Activated T-cell treated with anti-CD3 and anti-CD28 coated beads, Interleukin-2, amount 50 U/mL, for 4 hours (primary cell): ENCODE measurements at regions not wholly inside any gene's neighbourhood (a gene's known extent, or its start where the extent isn't known, plus 50 kb on each side); places are given as distances from the start of the nearest gene placed in this dataset.

Experiments used
- ATAC-seq, 2 donors: fragments of 200-7000 bp; cut with Tn5 transposase; one replicate each; pipeline ENCODE4 v1.10.0; 2021
- DNase-seq: peaks from one replicate; pipeline ENCODE4 v3.0.0-alpha.2; 2020
- H3K27me3 Mint-ChIP-seq: one replicate; pipeline ENCODE4 v1.8.0; 2021; ENCODE audit warnings: low read depth, mixed read lengths
- H3K36me3 Mint-ChIP-seq: one replicate; pipeline ENCODE4 v1.8.0; 2022; ENCODE audit warnings: mixed read lengths; ENCODE audit not compliant: insufficient read depth
- H3K4me1 Mint-ChIP-seq: one replicate; pipeline ENCODE4 v1.8.0; 2021; ENCODE audit warnings: low read depth, mixed read lengths
- H3K4me3 Mint-ChIP-seq: one replicate; pipeline ENCODE4 v1.8.0; 2021; ENCODE audit warnings: mild to moderate bottlenecking, moderate library complexity, mixed read lengths
- H3K9me3 Mint-ChIP-seq: one replicate; pipeline ENCODE4 v1.8.0; 2021; ENCODE audit warnings: mixed read lengths

- H3K4me1 Mint-ChIP-seq, result no peaks in the 10 kb centered on the region
- no peak for DNase-seq
- H3K27me3 Mint-ChIP-seq, result no peaks in the 10 kb centered on the region
- ATAC-seq, result no peak
- no peak overlapping the region for H3K4me3 Mint-ChIP-seq
- no peaks in the 10 kb centered on the region for H3K36me3 Mint-ChIP-seq
- no peaks in the 10 kb centered on the region for H3K9me3 Mint-ChIP-seq
Observed at GRCh38 chr7:94272821-94273583, 121.7 kb upstream of the COL1A2 start.

GRCh38 chr7:94274828-94275227 lies 119.9 kb upstream of the COL1A2 start:
- no peaks in the 10 kb centered on the region for H3K9me3 Mint-ChIP-seq
- H3K4me3 Mint-ChIP-seq, result no peak overlapping the region
- no peaks in the 10 kb centered on the region for H3K36me3 Mint-ChIP-seq
- H3K4me1 Mint-ChIP-seq, result no peaks in the 10 kb centered on the region
- H3K27me3 Mint-ChIP-seq, result no peaks in the 10 kb centered on the region
- DNase-seq (no peak), ATAC-seq (peak in 1 of 2 donors; percentile 54)

- no peaks in the 10 kb centered on the region for H3K36me3 Mint-ChIP-seq
- no peak for ATAC-seq
- no peak for DNase-seq
- no peaks in the 10 kb centered on the region for H3K27me3 Mint-ChIP-seq
- no peak overlapping the region for H3K4me3 Mint-ChIP-seq
- no peaks in the 10 kb centered on the region for H3K4me1 Mint-ChIP-seq
- H3K9me3 Mint-ChIP-seq, result no peaks in the 10 kb centered on the region
Observed at GRCh38 chr7:94276027-94276426, 118.7 kb upstream of the COL1A2 start.

GRCh38 chr7:94276795-94277194 lies 117.9 kb upstream of the COL1A2 start:
- ATAC-seq, result no peak
- no peak for DNase-seq
- H3K27me3 Mint-ChIP-seq, result no peaks in the 10 kb centered on the region
- no peak overlapping the region for H3K4me3 Mint-ChIP-seq
- no peaks in the 10 kb centered on the region for H3K36me3 Mint-ChIP-seq
- H3K9me3 Mint-ChIP-seq, result no peaks in the 10 kb centered on the region
- H3K4me1 Mint-ChIP-seq, result no peaks in the 10 kb centered on the region

- Mint-ChIP-seq H3K4me1 (no peaks in the 10 kb centered on the region), H3K27me3 (peaks cover 2% of the 10 kb centered on the region), H3K36me3 (no peaks in the 10 kb centered on the region), H3K9me3 (no peaks in the 10 kb centered on the region), H3K4me3 (no peak overlapping the region)
- no peak for DNase-seq
- no peak for ATAC-seq
Observed at GRCh38 chr7:94277236-94277635, 117.5 kb upstream of the COL1A2 start.

DNA sequence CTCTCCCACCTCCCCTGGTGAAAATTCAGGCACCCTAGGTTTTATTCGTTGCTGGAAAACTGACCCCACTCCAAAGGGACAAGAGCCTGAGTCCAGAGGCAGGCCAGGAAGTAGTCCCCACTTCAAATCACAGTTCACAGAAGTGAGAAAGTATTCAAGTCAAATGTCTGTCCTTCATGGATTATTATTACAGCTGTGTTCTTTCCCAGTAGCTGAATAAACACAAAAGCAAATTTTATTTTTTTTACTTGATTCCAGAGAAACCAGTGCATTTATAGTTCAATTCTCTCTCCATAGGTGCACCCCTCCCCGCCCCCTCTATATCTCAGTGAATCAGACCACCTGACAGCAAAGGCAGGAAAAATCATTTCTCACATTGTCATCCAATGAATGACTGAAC lies 113.8 kb upstream of the COL1A2 start:
- no peaks in the 10 kb centered on the region for H3K4me1 Mint-ChIP-seq
- H3K9me3 Mint-ChIP-seq, result no peaks in the 10 kb centered on the region
- no peaks in the 10 kb centered on the region for H3K36me3 Mint-ChIP-seq
- DNase-seq (no peak), ATAC-seq (no peak)
- peaks cover 3% of the 10 kb centered on the region for H3K27me3 Mint-ChIP-seq
- H3K4me3 Mint-ChIP-seq, result no peak overlapping the region

- Mint-ChIP-seq H3K9me3 (no peaks in the 10 kb centered on the region), H3K4me3 (no peak overlapping the region), H3K4me1 (no peaks in the 10 kb centered on the region), H3K27me3 (peaks cover 3% of the 10 kb centered on the region), H3K36me3 (no peaks in the 10 kb centered on the region)
- no peak for ATAC-seq
- DNase-seq, result no peak
Observed at GRCh38 chr7:94284104-94284503, 110.6 kb upstream of the COL1A2 start.

DNA sequence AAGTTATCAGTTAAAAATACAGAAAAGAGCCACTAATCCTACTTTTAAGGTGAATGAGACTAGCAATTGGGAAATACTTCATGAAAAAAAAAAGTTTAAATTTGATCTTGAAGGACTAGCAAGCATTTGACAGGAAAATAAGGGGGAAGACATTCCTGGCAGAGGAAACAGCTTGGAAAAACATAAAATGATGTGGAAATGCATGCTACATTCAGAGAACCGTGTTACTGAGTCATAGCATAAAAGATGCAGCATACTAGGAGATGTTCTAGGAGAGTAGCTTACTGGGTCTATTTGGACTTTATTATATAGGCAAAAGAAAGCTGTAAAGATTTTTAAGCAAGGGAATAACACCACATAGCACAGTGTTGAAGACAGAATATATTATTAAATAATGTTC lies 108.6 kb upstream of the COL1A2 start:
- no peaks in the 10 kb centered on the region for H3K36me3 Mint-ChIP-seq
- no peak for DNase-seq
- H3K27me3 Mint-ChIP-seq, result peaks cover 3% of the 10 kb centered on the region
- no peaks in the 10 kb centered on the region for H3K4me1 Mint-ChIP-seq
- no peaks in the 10 kb centered on the region for H3K9me3 Mint-ChIP-seq
- no peak overlapping the region for H3K4me3 Mint-ChIP-seq
- ATAC-seq, result no peak

DNA sequence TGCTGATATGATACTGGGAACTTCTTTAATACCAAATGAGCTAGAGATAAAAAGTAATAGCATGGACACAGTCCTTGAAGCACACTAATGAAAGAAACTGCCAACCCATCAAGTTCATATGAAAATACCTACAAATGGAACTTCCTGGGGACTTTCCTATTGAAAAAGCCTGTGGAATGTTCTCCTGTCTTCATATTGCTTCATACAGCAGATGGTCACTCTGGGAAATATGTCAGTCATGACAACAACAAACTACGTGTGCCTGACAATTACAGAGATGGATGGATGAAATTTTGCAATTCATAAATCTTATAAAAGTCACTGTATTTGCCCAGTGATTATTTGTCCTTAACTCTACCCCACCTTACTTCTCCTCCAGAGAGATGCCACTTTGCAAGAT lies 106.6 kb upstream of the COL1A2 start:
- Mint-ChIP-seq H3K9me3 (no peaks in the 10 kb centered on the region), H3K27me3 (peaks cover 4% of the 10 kb centered on the region), H3K4me1 (no peaks in the 10 kb centered on the region), H3K36me3 (no peaks in the 10 kb centered on the region), H3K4me3 (no peak overlapping the region)
- DNase-seq (no peak), ATAC-seq (no peak)

DNA sequence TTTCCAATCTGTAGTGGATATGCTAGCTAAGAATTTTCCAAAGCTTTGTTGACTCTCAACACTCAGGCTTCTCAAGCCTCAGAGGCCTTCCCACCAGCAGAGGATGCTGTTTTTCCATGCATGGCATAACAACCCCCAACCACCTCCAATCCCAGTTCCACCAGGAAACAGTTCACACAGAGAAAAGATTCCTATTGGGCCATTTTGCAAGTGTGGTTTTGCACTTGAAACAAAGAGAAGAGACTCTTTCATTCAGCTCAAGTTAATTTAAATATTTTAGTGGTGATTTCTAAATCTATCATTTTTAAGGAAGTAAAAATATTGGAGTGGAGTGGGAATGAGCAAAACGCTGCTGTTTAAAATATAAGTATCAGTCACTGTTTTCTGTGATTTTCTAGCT lies 105.6 kb upstream of the COL1A2 start:
- peaks cover 4% of the 10 kb centered on the region for H3K27me3 Mint-ChIP-seq
- H3K4me1 Mint-ChIP-seq, result no peaks in the 10 kb centered on the region
- H3K36me3 Mint-ChIP-seq, result no peaks in the 10 kb centered on the region
- DNase-seq (no peak), ATAC-seq (no peak)
- H3K9me3 Mint-ChIP-seq, result no peaks in the 10 kb centered on the region
- H3K4me3 Mint-ChIP-seq, result no peak overlapping the region

DNA sequence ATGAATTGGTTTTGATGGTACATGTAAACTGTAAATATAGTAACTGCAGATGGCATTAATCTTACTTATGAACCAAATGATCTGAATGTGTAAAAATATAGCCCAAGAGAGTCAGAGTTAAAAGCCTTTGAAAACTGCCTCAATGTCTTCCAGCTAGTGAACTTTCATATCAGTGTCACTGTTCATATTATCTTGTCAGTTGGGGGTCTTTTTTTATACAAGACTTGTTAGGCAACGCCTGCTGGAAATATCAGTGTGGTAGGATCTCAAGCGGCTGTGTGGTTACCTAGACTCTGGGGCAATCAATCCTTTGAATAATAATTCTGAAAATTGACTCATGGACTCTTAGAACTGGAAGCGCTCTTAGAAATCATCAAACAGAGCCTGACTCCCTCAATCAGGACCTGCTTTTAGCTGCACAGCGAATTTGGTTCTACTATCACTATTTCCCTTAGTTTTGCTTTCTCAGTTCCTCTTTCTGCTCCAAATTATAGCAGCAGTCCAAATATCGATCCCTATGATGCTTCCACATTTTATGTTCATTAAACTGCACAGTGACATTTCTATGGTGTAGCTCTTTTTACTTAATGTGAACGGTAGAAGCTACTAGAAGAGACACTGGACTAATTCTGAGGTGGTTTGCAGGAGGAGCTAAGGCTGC lies 100.1 kb upstream of the COL1A2 start:
- Mint-ChIP-seq H3K36me3 (no peaks in the 10 kb centered on the region), H3K4me3 (no peak overlapping the region), H3K9me3 (no peaks in the 10 kb centered on the region), H3K27me3 (peaks cover 7% of the 10 kb centered on the region), H3K4me1 (no peaks in the 10 kb centered on the region)
- no peak for DNase-seq
- no peak for ATAC-seq

- Mint-ChIP-seq H3K4me3 (no peak overlapping the region), H3K36me3 (no peaks in the 10 kb centered on the region), H3K9me3 (no peaks in the 10 kb centered on the region), H3K27me3 (peaks cover 7% of the 10 kb centered on the region), H3K4me1 (no peaks in the 10 kb centered on the region)
- ATAC-seq (no peak), DNase-seq (no peak)
Observed at GRCh38 chr7:94295850-94296249, 98.8 kb upstream of the COL1A2 start.

DNA sequence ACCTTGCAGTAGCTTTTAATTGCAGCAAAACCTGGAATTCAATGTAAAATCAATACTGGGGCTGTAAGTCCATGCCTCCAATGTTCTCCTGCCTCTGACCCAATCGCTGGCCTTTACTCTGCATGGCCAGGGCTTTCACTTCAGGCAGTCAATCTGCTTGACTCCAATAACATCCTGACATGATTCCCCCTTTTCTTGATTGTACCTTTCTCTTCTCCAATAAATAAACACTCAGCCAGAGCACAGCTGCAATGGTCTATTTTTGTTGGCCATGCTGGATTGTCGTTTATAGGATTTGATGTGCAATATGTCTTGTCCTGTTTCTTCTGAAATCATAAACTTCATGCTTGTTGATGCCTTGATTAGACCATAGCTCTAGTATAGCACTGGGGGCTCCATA lies 97.8 kb upstream of the COL1A2 start:
- H3K4me1 Mint-ChIP-seq, result no peaks in the 10 kb centered on the region
- DNase-seq, result no peak
- H3K4me3 Mint-ChIP-seq, result no peak overlapping the region
- ATAC-seq, result no peak
- peaks cover 5% of the 10 kb centered on the region for H3K27me3 Mint-ChIP-seq
- H3K36me3 Mint-ChIP-seq, result no peaks in the 10 kb centered on the region
- H3K9me3 Mint-ChIP-seq, result no peaks in the 10 kb centered on the region

DNA sequence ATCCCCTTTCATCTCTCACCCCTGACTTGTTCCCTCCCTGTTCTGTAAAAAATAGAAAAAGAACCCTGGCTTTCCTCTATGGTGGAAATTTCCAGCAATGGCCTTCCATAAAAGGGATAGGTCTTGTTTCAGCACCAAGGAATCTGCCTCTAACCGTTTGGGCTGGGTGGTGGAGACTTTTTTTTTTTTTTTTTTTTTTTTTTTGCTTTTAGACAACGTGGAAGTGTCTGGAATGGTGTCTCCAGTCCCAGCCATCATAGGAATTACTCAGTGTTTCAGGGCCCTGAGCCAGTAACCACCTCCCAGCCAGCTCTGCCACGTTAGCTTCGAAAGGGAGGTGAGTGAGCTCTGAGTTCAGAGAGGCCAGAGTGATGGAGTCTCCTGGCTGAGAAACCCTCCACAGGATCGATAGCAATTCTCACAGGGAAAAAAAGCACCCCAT lies 97.3 kb upstream of the COL1A2 start:
- DNase-seq, result no peak
- Mint-ChIP-seq H3K4me1 (no peaks in the 10 kb centered on the region), H3K4me3 (no peak overlapping the region), H3K36me3 (no peaks in the 10 kb centered on the region), H3K9me3 (no peaks in the 10 kb centered on the region), H3K27me3 (peaks cover 4% of the 10 kb centered on the region)
- no peak for ATAC-seq

- no peak overlapping the region for H3K4me3 Mint-ChIP-seq
- no peaks in the 10 kb centered on the region for H3K36me3 Mint-ChIP-seq
- peaks cover 4% of the 10 kb centered on the region for H3K27me3 Mint-ChIP-seq
- H3K9me3 Mint-ChIP-seq, result no peaks in the 10 kb centered on the region
- DNase-seq, result no peak
- ATAC-seq, result no peak
- H3K4me1 Mint-ChIP-seq, result no peaks in the 10 kb centered on the region
Observed at GRCh38 chr7:94298943-94299342, 95.8 kb upstream of the COL1A2 start.
